ENCODE measurements at regions not wholly inside any gene's neighbourhood (a gene's known extent, or its start where the extent isn't known, plus 50 kb on each side); places are given as distances from the start of the nearest gene placed in this dataset.

- ATAC-seq = no peak
- no peaks in the 10 kb centered on the region for H3K36me3 ChIP-seq (ENCODE audit: control insufficient read depth, insufficient read depth, low read length)
- CTCF ChIA-PET (ENCODE audit: low intra/inter-chr PET ratio) = no interaction called here
- no peak overlapping the region for H3K9ac ChIP-seq (ENCODE audit: insufficient read depth in 1 of 2, low read depth in 2 of 2, low read length in 2 of 2)
- POLR2A ChIA-PET = no interaction called here
- in situ Hi-C loops (cut with MboI) (no loop called here), intact Hi-C loops (cut with micrococcal nuclease) (no loop called here)
- H4K20me1 ChIP-seq (replicated peaks; ENCODE audit: control insufficient read depth, insufficient read depth, low read length) = no peaks in the 10 kb centered on the region
- H3K9me1 ChIP-seq (ENCODE audit: control insufficient read depth, insufficient read depth, low read length) = no peaks in the 10 kb centered on the region
- DNase-seq (ENCODE audit: extremely low read depth in 1 of 4, low spot score in 3 of 4) = no peak
- no peaks in the 10 kb centered on the region for H3K79me2 ChIP-seq (ENCODE audit: control insufficient read depth, insufficient read depth, low read length)
- no peaks in the 10 kb centered on the region for H3K4me1 ChIP-seq (replicated peaks in 1 of 2; ENCODE audit: control insufficient read depth in 2 of 2, insufficient read depth in 2 of 2, low read length in 2 of 2)
- no peaks in the 10 kb centered on the region; the same call in 1 of the 2 replicates for H3K9me3 ChIP-seq (replicated peaks; ENCODE audit: control insufficient read depth, insufficient read depth, low read depth, low read length)
- no peak for TF ChIP-seq ELF4 (CRISPR knock-in tag; IDR thresholded peaks at IDR 0.05)
- no peak for TF ChIP-seq CBX3 (IDR thresholded peaks at IDR 0.05; ENCODE audit: borderline replicate concordance in 1 of 2, low read length in 2 of 2)
- no peak for TF ChIP-seq RBBP5 (IDR thresholded peaks at IDR 0.05; ENCODE audit: borderline replicate concordance, insufficient read depth, low read length, poor library complexity, severe bottlenecking)
- no peak for TF ChIP-seq ZNF830 (CRISPR knock-in tag; IDR thresholded peaks at IDR 0.05)
- TF ChIP-seq FOXP4 (CRISPR knock-in tag; IDR thresholded peaks at IDR 0.05; ENCODE audit: borderline replicate concordance) = no peak
- TF ChIP-seq ZNF165 (CRISPR knock-in tag; IDR thresholded peaks at IDR 0.05; ENCODE audit: borderline replicate concordance) = no peak
- no peak for FAIRE-seq
- no peaks in the 10 kb centered on the region for H3K27me3 ChIP-seq (ENCODE audit: control insufficient read depth in 2 of 2, insufficient read depth in 2 of 2, low read length in 2 of 2)
- H2AFZ ChIP-seq (ENCODE audit: low read depth, low read length) = no peak overlapping the region
- no TSS peak for BruUV-seq (replicated peaks)
- no peak overlapping the region for H3K4me2 ChIP-seq (ENCODE audit: insufficient read depth, low read length)
- no peak overlapping the region for H3K27ac ChIP-seq (ENCODE audit: extremely low read depth, low read depth, low read length)
- no peak overlapping the region for H3K4me3 ChIP-seq
- WGBS (ENCODE audit: insufficient coverage, low coverage, missing lambda C conversion rate) = 0% methylated on average over 2 of the region's 2 CpGs
These were observed 681.8 kb downstream of the TBC1D32 start for GRCh38 chr6:120652506-120652905.
